Upper lobe of left lung (tissue), 4 donors: ENCODE measurements at regions not wholly inside any gene's neighbourhood (a gene's known extent, or its start where the extent isn't known, plus 50 kb on each side); places are given as distances from the start of the nearest gene placed in this dataset.

Experiments used
- EP300 ChIP-seq, 4 donors: sonication (generic); formaldehyde crosslinking; IDR thresholded peaks; one replicate each; pipeline ENCODE4 v1.5.1; 2017; ENCODE audit warnings: antibody characterized with exemption in 4 of 4, control low read depth in 2 of 4
- POLR2A ChIP-seq, 4 donors: fragments of 450-650 bp; IDR thresholded peaks; one replicate each; pipeline ENCODE4 v1.5.1; 2016 to 2017; ENCODE audit warnings: antibody characterized with exemption in 4 of 4, mild to moderate bottlenecking in 2 of 4
- POLR2AphosphoS5 ChIP-seq, 2 donors: sonication (generic); formaldehyde crosslinking; IDR thresholded peaks; one replicate each; pipeline ENCODE4 v1.5.1; 2017; ENCODE audit warnings: antibody characterized with exemption in 2 of 2
- TF ChIP-seq, protein P1 (sequence below), 6 experiments: fragments of 450-650 bp in 4 of 6; fragments of 200-600 bp in 2 of 6; sonication (generic) in 2 of 6; IDR thresholded peaks; one replicate each; pipeline ENCODE4 v1.5.1; 2016 to 2019; ENCODE audit warnings: antibody characterized with exemption in 6 of 6

DNA sequence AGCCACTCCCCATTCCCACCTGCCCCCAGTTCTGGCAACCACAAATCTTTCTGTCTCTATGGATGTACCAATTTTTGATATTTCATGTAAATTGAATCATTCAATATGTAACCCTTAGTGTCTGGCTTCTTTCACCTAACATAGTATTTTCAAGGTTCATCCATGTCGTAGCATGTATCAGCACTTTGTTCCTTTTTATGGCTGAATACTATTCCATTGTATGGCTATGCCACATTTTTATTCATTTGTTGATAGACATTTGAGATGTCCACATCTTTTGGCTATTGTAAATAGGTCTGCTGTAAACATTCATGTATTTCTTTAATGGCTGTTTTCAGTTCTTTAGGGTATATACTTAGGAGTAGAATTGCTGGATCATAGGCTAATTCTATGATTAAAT is 270.5 kb downstream of the FGFR2 start:
- no peak for TF ChIP-seq EP300 (IDR thresholded peaks at IDR 0.05)
- TF ChIP-seq, protein P1, sequence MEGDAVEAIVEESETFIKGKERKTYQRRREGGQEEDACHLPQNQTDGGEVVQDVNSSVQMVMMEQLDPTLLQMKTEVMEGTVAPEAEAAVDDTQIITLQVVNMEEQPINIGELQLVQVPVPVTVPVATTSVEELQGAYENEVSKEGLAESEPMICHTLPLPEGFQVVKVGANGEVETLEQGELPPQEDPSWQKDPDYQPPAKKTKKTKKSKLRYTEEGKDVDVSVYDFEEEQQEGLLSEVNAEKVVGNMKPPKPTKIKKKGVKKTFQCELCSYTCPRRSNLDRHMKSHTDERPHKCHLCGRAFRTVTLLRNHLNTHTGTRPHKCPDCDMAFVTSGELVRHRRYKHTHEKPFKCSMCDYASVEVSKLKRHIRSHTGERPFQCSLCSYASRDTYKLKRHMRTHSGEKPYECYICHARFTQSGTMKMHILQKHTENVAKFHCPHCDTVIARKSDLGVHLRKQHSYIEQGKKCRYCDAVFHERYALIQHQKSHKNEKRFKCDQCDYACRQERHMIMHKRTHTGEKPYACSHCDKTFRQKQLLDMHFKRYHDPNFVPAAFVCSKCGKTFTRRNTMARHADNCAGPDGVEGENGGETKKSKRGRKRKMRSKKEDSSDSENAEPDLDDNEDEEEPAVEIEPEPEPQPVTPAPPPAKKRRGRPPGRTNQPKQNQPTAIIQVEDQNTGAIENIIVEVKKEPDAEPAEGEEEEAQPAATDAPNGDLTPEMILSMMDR (IDR thresholded peaks at IDR 0.05) = no peak
- no peak for TF ChIP-seq POLR2A (IDR thresholded peaks at IDR 0.05)
- TF ChIP-seq POLR2AphosphoS5 (IDR thresholded peaks at IDR 0.05) = no peak
